GM19240 (cell line): ENCODE measurements at regions not wholly inside any gene's neighbourhood (a gene's known extent, or its start where the extent isn't known, plus 50 kb on each side); places are given as distances from the start of the nearest gene placed in this dataset.

Experiments used
- DNase-seq: peaks from one replicate; pipeline ENCODE4 v3.0.0; 2011; ENCODE audit warnings: low spot score; ENCODE audit not compliant: insufficient read length

DNA sequence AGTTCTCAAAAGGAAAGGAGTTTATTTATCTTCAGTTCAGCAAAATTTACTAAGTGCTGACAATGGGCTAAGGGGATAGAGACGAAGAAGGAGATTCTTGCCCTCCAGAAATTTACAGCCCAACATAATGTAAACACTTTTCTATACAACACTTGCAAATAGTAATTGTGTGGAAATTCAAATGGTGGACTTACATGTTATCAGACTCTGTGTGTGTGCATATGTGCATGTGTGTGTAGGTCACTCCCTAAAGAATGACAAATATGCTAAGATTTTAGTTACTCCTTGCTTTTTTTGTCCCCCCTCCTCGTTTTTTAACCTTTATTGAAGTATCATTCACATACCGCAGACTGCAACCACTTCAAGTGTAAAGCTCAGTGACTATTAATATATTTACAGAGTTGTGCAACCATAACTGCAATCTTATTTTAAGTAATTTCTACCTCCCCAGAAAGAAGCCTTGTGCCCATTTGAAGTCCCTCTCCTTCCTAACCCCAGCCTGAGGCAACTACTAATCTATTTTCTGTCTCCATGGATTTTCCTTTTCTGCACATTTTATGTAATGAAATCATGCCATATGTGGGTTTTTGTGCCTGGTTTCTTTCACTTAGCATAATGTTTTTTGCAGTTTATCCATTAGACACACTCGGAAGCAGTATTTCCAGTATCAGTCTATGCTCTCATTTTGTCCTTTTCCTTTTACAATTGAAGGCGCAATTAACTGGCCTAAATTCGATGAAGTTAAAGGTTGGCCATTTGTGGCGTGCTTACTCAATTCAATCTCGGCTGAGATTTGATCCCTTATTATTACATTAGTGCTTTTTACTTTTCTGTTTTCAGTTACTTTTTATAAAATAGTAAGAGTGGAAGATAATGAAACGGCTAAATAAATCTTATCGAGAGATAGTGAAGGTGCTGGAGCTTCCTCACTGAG lies 318.4 kb downstream of the HAPSTR1 start:
- no peak for DNase-seq

DNA sequence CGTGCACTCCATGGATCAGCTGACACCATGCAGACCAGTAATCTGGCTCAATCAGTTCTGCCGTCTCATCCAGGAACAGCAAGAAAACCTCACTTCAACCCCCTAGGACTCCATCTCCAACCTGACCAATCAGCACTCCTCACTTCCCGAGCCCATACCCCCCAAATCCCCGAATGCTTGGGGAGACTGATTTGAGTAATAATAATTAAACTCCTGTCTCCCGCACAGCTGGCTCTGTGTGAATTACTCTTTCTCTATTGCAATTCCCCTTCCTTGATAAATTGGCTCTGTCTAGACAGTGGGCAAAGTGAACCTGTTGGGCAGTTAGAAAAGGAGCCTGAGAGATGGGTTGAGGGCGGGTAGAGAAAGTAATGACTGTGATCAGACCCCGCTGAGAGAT lies 320.0 kb downstream of the HAPSTR1 start:
- no peak for DNase-seq

DNA sequence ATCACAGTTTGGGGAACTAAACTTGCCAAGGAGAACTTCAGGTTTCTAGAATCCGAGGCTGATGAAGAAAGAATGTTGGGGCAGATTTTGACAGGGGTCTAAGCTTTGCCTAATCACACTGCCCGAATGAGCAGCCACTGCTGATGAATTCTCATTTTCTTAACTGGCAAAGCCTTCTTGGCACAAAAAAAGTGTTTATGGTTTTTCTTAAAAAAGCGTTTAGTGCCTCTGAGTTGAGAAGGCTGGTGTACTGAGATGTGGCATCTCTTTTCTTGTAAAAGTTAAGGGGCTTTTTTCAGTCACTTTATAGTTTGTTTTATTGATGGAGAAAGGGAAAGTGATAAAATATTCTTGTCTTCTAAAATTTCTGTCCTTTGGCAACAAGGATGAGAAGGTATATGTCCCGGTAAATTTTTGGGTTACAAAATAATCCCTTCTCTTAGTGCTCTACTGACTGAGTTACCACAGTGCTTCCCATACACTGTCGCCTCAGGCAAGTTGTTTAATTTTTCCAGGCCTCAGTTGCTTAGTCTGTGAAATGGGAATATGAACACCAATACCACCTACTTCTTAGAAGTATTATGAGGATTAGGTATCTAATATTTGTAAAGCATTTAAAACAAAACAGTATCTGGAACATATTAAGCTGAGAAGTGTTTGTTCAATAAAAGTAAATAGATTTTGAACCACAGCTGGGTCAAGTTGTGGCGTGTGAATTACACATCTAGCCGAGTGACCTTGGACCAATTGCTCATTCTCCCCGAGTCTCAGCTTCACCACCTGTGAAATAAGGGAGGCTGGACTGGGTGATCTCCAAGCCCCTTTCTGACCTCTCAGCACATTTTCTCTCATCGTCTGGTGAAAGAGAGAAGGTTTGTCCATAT lies 320.8 kb downstream of the HAPSTR1 start:
- DNase-seq, result no peak

DNA sequence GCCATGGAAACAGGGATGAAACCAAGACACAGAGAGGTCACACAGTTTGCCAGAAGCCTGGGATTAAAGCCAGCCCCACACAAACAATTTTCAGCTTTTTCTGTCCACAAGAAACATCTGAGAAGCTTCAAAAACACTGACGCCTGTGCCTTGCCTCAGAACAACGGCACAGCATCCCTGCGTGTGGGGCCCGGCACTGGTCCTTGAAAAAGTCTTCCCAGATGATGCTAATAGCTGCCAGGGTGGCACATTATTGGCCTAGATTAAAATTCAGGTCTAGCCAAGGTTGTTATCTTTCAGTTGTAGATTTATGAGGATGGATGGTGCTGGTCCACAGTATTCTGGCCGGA lies 321.4 kb downstream of the HAPSTR1 start:
- DNase-seq, result no peak

DNA sequence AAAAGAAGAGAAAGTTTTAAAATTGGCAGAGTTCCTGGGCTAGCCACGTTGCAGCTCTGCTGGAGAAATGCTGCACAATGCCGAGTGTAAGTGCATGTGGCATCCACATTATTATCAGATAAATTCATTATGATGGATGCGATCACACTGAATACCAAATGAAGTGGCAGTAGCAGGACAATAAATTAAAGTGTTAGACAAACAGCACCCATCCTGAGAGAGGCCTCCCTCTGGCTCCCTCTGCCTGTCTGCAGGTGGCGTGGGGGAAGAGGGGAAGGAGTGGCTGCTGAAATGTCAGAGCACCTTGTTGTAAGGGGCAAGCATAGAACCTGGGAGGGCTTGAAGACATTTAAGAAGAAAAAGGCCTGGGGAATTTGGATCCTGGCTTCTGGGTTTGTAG lies 324.1 kb downstream of the HAPSTR1 start:
- no peak for DNase-seq

DNA sequence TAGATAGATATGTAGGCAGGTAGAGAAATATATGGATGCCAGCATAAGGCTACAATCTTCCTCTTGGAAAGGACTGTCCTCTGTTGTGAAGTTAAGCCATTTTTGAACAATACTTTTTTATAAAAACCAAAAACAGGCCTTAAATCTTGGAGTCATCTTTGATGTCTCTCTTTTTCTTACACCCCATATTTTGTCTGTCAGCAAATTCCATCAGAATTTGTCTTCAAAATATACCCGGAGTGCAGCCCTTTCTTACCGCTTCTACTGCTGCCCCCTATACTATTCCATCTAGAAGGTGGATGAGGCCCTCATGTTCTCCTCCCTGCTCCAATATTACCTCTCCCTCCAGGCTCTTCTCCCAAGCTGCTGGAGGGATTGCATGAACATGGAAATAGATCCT lies 326.5 kb downstream of the HAPSTR1 start:
- DNase-seq, result no peak

DNA sequence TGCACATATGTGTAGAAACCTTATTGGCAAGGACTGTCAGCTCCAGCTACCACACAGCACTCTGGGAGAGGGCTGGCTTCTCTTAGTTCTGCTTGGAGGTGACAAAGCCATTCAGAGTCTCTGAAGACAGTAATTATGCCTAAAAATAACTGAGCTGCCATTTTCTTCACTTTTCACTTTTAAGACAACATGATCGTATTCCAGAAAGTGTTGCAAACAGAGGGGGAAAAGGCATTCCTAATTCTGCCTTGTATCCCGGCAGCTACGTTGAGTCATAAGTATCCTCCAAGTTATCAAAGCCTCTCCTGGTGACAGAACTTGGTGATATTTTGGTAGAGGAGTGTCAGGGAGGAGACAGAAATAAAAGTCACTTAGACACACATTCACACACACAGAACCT lies 327.7 kb downstream of the HAPSTR1 start:
- DNase-seq, result no peak

DNA sequence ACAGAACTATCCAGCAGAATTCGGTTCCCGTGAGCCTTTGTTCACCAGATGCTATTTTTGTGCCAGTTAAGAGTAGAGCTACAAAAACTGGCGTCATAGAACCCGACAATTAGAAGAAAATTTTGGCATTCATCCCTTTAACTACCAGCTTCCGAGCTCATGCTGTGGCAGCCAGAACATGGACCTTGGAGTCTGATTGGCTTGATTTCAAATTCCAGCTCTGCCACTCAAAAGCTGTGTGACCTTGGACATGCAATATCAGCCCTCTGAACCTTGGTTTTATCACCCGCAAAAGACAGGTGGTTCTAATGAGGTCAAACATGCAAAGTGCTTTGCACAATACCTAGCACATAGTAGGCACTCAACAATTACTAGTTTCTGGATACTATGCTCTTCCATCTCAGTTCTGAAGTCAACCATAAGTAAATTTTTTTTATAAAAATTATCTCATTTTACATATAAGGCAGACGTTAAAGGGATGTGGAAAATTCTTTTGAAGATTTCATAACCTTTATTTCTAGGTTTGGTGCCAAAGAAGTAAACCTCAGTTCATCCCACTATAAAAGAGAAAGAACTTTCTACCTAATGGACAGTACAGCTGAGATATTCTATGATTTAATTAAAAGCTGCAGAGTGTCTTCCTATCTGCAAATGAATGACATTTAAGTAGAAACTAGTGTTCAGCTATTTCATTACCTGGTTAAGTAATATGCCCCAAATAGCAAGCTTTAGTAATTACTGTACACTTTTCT lies 331.5 kb downstream of the HAPSTR1 start:
- DNase-seq, result no peak

DNA sequence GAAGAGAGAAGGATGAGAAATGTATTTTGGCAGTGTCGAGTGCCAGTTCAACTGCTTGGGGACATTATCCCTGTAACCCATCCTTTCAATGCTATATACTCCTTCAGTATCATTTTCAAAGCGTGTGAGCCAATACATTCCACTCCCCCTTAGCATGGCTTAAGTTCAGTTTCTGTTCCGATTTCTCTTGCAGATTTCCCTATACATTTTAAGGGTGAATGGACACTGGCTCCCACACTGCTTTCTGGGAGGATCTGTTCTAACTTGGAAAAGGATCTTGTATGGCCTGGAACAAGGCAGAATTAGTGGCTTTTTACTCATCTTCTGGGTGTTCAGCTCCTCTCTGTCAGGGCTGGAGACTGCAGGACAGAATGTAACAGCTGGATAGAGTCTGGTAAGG lies 333.8 kb downstream of the HAPSTR1 start:
- no peak for DNase-seq

DNA sequence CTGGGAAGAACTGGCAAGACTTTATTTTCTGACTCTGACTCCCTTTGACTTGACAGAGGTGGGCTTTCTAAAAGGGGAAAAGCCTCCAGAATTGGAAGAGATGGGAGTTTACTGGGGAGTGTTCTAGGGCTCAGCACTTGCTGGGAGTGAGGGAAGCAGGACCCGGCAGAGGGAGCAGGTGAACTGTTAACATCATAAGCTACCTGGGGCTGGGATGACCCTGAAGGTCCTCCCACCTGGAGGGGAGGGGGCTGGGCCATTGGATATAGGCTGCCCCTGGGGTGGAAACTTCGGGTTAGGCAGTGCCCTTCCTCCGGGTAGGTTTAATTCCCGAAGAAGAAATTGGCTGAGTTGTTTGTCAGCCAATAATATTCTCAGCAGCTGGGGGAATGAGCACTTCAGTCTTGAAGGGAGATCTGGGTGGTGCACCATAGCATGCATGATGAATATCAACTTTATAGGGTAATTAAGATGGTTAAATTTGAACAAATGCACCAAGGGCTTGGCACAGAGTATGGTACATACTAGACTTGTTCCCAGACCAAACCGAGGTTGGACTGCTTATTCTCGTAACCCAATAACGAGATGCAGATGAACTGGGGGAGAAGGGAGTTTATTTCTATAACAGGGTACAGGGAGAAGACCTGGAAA lies 337.0 kb downstream of the HAPSTR1 start:
- no peak for DNase-seq

DNA sequence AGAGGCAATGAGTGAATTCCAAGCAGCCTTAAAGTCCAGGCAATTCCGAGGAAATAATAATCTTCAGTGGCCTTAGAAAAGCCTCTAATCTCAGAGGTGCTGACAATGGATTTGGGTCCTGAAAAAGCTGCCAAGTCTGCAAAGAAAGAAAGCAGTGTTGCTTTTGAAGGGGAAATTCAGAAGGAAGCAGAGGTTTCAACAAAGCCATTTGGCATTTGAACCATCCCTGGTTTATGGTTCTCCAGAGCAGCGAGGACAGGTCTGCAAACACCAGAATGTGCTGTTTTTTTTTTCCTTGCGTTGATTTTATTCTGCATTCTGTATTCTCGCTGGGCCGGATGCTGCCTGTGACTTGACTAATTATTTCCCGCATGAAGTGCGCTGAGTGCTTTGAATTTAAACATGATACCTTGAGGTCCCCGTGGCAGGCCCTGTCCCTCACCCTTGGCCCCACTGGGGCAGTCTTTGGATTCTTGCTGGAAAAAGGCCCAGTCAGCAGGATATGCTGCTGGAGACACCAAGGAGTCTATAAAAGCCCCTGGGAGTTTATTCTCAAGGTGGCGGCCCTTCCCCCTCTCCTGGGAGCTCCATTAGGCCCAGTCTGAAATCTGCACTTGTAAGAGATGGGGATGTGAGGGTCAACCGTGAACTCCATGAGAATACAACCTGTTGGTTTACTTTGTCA lies 338.3 kb downstream of the HAPSTR1 start:
- DNase-seq, result no peak

DNA sequence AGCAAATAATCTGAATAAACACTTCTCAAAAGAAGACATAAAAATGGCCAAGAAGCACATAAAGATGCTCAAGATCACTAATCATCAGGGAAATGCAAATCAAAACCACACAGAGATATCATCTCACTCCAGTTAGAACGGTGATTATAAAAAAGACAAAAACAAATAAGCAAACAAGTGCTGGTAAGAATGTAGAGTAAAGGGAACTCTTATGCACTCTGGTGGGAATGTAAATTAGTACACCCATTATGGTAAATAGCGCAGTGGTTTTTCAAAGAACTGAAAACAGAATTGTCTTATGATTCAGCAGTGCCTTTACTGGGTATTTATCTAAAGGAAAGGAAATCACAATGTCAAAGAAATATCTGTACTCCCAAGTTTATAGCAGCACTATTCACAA lies 343.2 kb downstream of the HAPSTR1 start:
- DNase-seq, result no peak

DNA sequence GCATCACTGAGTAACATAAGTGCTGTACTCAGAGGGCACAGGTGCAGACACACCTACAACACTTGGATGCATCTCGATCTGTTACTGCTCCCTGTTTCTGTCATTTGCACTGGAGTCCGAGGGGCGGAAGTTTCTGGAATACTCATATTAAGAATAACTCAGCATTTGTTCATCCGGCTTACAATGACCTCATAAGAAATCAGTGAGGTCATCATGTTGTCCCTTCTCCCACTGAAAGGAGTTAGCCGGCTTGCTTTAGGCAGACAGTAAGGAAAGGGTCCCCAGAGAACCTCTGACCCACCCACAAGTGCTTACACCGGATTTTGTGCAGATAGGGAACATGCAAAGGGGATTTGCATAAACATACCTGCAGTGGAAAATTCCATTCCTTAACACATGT lies 344.7 kb downstream of the HAPSTR1 start:
- DNase-seq, result no peak

DNA sequence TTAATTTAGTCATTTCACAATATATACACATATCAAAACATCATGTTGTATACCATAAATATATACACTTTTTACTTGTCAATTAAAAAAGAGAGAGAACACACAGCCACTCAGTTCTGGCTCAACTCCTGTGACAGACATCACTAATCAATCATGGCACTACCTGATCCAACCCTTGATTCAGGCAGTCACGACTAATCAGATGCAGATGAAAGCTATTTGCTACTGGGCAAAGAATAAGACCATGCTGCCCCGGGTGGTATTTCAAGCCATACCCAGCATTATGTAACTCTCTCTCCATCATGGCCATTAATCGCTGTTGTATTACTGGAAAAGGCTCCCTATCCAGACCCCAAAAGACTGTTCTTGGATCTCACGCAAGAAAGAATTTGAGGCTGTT lies 345.7 kb downstream of the HAPSTR1 start:
- DNase-seq, result no peak

DNA sequence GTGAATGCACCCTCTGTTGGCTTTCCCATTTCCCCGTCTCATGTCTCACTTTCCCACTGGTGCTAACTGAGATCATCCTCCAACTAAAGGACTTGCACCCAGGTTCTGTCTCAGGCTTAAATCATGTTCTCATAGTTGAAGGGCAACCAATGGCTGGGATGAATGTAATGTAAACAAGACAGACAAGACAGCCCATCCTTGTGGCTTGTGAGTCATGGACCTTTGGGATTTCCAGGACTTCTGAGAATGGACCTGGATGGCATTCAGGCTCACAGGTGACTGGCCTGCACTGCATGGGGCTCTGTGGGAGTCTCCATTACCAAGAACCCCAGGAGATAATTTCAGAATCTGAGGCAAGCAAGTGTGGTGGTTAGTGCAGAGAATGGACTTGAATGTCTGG lies 347.5 kb downstream of the HAPSTR1 start:
- DNase-seq, result no peak

DNA sequence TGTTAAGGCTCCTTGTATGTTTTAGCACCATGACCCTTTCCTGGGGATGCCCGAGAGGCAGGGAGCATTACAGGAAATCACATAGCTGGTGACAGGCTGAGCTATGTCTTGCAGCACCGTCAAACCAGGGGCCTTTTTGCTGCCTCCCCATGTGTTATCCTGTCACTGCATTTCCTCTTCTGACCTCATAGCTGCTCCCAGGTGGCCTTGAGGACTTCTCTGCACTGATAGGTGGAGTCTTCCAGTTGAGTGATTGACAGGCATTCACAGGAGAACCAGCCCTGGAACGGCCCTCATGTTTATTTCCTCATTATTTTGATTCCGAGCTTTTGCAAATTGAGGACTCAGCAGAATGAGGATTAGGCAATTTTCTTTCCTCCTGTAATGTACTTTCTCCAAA lies 349.6 kb downstream of the HAPSTR1 start:
- DNase-seq, result no peak

DNA sequence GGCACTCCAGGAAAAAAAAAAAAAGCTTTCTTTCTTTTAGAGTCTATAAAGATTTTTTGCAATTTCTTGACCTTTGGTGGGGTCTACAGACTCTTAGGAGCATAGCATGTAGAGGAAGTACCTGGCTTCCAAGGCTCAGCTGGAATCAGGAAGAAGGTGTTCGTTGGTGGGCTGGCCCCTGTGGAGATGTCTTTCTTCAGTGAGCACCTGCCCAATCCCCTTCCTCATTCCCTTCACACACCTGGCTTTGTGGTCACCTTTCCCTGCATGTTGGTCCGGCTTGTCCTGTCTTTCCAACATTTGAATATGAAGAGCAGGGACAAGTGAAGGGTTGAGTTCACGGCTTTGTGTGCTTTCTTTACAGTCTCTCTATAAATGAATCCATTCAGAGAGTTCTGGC lies 352.4 kb downstream of the HAPSTR1 start:
- no peak for DNase-seq

DNA sequence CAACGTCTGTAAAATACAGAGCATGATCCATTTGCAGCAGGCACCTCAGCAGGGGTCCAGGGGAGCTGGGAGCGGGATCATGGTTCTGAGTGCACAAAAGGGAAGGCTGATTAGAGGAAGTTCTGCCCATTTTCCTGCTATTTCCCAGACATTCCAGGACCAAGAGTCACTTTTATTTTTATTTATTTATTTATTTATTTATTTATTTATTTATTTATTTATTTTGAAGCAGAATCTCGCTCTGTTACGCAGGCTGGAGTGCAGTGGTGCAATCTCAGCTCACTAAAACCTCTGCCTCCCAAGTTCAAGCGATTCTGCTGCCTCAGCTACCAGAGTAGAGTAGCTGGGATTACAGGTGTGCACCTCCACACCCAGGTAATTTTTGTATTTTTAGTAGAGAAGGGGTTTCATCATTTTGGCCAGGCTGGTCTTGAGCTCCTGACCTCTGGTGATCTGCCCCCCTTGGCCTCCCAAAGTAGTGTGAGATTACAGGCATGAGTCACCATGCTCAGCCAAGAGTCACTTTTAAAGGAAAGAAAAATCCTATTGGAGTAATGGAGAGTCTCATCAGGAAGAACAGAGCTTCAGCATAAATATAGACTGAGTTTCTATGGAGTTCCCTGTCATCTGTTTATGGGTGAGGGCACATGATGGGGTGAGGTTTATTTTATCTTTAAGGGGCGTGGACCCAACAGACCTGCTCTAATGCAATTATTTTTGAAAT lies 355.2 kb downstream of the HAPSTR1 start:
- DNase-seq, result no peak

DNA sequence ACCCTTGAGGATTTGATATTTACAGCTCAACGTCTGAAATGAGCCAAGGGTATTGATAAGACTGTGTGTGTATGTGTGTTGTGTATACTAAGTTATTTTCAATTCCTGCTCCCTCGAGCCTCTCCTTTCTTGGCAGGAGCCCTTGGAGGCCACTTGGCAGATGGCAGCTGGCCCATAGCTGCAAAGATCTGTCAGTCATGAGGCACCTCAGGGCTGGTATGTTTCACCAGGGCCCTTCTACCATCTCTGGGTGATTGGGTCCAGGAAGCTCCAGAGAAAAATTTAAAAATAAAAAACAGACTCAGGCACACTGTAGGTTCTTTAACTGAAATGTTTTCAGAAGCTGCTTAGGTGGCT lies 355.7 kb downstream of the HAPSTR1 start:
- no peak for DNase-seq

DNA sequence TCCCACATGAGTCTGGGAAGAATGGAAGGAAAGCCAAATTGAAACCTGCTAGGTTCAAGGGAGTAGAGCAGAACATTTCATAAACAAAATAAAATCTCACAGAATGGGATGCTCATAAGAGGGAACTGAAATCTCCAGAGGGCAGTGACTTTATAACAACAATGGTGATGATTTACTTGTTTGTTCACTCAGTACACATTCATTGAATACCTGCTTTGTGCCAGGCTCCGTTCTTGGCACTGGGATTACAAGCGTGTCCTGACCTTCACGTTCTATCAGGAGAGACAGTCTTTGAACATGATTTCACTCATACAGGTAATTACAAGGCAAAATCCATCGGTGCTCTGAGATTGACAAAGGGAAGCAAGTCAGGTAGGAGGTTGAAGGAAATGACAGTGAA lies 356.3 kb downstream of the HAPSTR1 start:
- no peak for DNase-seq
